ENCODE measurements at regions not wholly inside any gene's neighbourhood (a gene's known extent, or its start where the extent isn't known, plus 50 kb on each side); places are given as distances from the start of the nearest gene placed in this dataset.

DNA sequence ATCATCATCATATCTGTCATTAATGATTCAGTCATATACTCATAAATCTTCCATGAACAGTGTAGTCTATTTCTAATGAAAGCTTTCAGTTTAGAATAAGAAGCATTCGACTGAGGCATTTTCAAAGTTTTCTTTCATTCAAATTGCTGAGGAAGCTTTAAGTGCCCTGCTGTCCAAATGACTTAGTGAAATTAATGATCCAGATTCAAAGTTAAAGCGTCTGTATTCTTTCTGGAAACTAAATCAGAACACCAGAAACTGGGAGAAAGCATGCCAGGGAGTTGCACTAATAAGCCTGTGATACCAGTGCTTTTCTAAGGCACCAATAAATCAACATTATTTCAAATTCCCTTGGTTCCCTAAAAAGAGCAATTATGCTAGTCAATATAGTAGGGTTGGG is 367.8 kb upstream of the ANO5 start:
- no peak for DNase-seq (ENCODE audit: insufficient read length, low spot score)
- no peak for FAIRE-seq

GRCh38 chr11:21838427-21838826 is 354.5 kb upstream of the ANO5 start:
- FAIRE-seq (no peak), DNase-seq (ENCODE audit: insufficient read length, low spot score) (no peak)
- no peak for TF ChIP-seq POLR2A (IDR thresholded peaks at IDR 0.05; ENCODE audit: low read depth, low read length)

More for the DNA sequence above, 367.8 kb upstream of the ANO5 start:
- TF ChIP-seq POLR2A (IDR thresholded peaks at IDR 0.05; ENCODE audit: low read depth, low read length): no peak

- TF ChIP-seq POLR2A (IDR thresholded peaks at IDR 0.05; ENCODE audit: low read depth, low read length): no peak
- FAIRE-seq (no peak), DNase-seq (ENCODE audit: insufficient read length, low spot score) (no peak)
Measured at GRCh38 chr11:21839796-21840195, 353.1 kb upstream of the ANO5 start.

DNA sequence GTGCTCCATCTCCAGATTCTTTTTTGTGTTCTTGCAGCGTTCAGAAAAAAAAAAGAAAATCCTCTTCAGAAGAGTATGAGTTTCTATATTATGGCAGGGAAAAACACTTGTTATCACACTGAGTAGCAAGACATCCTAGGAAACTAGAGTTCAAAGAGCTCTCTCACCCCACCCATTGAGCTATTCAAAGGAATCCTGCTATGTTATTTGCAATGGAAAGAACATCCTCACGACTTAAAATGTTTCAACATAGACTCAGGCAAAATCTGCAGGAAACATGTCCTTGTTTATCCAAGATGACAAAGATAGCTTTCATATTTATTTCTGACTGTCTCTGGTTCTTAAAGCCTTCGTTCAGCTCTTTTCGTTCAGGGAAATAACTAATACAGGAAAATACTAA is 331.6 kb upstream of the ANO5 start:
- no peak for FAIRE-seq
- DNase-seq (ENCODE audit: insufficient read length, low spot score): no peak
- no peak for TF ChIP-seq POLR2A (IDR thresholded peaks at IDR 0.05; ENCODE audit: low read depth, low read length)

DNA sequence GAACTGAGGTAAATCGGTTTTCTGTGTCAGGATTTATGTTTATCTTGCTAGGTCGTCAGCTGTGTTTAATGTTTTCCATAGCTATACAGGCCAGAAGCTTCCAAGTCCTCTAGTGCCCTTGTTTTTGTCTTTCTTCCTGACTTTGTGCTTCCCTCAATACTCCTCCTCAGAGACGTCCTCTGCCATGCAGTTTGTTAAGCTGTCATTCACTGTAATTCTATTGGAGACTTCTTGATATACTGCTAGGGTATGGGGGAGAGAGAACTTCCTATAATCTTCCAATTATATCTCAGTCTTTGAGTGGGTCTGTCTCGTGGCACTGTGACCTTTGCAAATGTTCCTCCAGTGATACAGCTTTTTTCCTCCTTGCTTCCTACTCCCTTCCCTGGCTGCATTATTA is 327.3 kb upstream of the ANO5 start:
- FAIRE-seq (no peak), DNase-seq (ENCODE audit: insufficient read length, low spot score) (no peak)
- no peak for TF ChIP-seq POLR2A (IDR thresholded peaks at IDR 0.05; ENCODE audit: low read depth, low read length)

- DNase-seq (ENCODE audit: insufficient read length, low spot score) (no peak), FAIRE-seq (no peak)
- no peak for TF ChIP-seq POLR2A (IDR thresholded peaks at IDR 0.05; ENCODE audit: low read depth, low read length)
Measured at GRCh38 chr11:21866781-21867180, 326.1 kb upstream of the ANO5 start.

- DNase-seq (ENCODE audit: insufficient read length, low spot score) (no peak), FAIRE-seq (no peak)
- no peak for TF ChIP-seq POLR2A (IDR thresholded peaks at IDR 0.05; ENCODE audit: low read depth, low read length)
Measured at GRCh38 chr11:21877151-21877550, 315.7 kb upstream of the ANO5 start.

DNA sequence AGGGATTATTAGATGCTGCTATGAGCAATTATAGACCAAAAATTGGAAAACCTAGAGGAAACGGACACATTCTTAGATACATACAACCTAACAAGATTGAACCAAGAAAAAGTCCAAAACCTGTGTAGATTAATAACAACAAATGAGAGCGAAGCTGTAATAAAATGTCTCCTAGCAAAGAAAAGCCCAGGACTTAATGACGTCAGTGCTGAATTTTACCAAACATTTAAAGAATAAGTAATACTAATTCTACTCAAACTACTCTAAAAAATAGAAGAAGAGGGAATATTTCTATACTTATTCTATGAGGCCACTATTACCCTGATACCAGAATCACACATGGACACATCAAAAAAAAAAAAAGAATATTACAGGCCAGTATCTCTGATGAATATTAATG is 309.5 kb upstream of the ANO5 start:
- no peak for FAIRE-seq
- no peak for TF ChIP-seq POLR2A (IDR thresholded peaks at IDR 0.05; ENCODE audit: low read depth, low read length)

DNA sequence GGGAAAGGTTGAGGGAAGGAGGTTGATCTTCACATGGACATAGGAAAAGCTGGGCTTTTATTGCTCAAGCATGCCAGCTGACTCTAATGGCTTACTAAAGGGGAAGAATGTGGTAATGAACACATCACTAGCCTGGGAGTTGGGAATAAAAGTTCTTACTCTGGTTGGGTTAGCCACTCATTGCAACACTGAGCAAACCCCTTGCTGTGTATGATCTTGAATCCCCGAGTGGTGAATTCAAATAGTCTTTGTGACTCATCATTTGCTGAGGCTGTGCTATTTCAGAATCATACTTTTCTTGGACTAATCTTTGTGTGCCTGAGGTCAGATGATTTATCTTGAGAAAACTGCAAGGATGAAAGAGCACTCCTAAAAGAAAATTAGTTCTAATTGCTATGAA is 304.1 kb upstream of the ANO5 start:
- no peak for FAIRE-seq
- no peak for TF ChIP-seq POLR2A (IDR thresholded peaks at IDR 0.05; ENCODE audit: low read depth, low read length)
- DNase-seq (ENCODE audit: insufficient read length, low spot score): no peak

More for the DNA sequence above, 309.5 kb upstream of the ANO5 start:
- no peak for DNase-seq (ENCODE audit: insufficient read length, low spot score)

- FAIRE-seq (no peak), DNase-seq (ENCODE audit: insufficient read length, low spot score) (no peak)
- no peak for TF ChIP-seq POLR2A (IDR thresholded peaks at IDR 0.05; ENCODE audit: low read depth, low read length)
Measured at GRCh38 chr11:21892736-21893564, 299.9 kb upstream of the ANO5 start.

GRCh38 chr11:21893565-21893867 is 299.4 kb upstream of the ANO5 start:
- FAIRE-seq: no peak
- TF ChIP-seq POLR2A (IDR thresholded peaks at IDR 0.05; ENCODE audit: low read depth, low read length): no peak
- no peak for DNase-seq (ENCODE audit: insufficient read length, low spot score)

GRCh38 chr11:21894492-21894891 is 298.4 kb upstream of the ANO5 start:
- FAIRE-seq (no peak), DNase-seq (ENCODE audit: insufficient read length, low spot score) (no peak)

GRCh38 chr11:21895686-21896085 is 297.2 kb upstream of the ANO5 start:
- TF ChIP-seq POLR2A (IDR thresholded peaks at IDR 0.05; ENCODE audit: low read depth, low read length): no peak
- DNase-seq (ENCODE audit: insufficient read length, low spot score): no peak
- no peak for FAIRE-seq

More at GRCh38 chr11:21894492-21894891, 298.4 kb upstream of the ANO5 start:
- no peak for TF ChIP-seq POLR2A (IDR thresholded peaks at IDR 0.05; ENCODE audit: low read depth, low read length)

GRCh38 chr11:21896216-21896615 is 296.7 kb upstream of the ANO5 start:
- DNase-seq (ENCODE audit: insufficient read length, low spot score) (no peak), FAIRE-seq (no peak)
- TF ChIP-seq POLR2A (IDR thresholded peaks at IDR 0.05; ENCODE audit: low read depth, low read length): no peak

GRCh38 chr11:21896746-21897602 is 295.9 kb upstream of the ANO5 start:
- DNase-seq (ENCODE audit: insufficient read length, low spot score): no peak
- TF ChIP-seq POLR2A (IDR thresholded peaks at IDR 0.05; ENCODE audit: low read depth, low read length): no peak
- FAIRE-seq: no peak

Measured in H54 (cell line).